Globus pallidus (tissue), 1 donor: ENCODE measurements at regions not wholly inside any gene's neighbourhood (a gene's known extent, or its start where the extent isn't known, plus 50 kb on each side); places are given as distances from the start of the nearest gene placed in this dataset.

ENCODE experiments used
- DNase-seq: peaks from one replicate; pipeline ENCODE4 v3.0.0-alpha.2; 2015; ENCODE audit warnings: low spot score

- no peak for DNase-seq
Observed at GRCh38 chr1:106111044-106111443, 945.4 kb upstream of the PRMT6 start.

GRCh38 chr1:106113851-106114250 lies 942.6 kb upstream of the PRMT6 start:
- no peak for DNase-seq

DNA sequence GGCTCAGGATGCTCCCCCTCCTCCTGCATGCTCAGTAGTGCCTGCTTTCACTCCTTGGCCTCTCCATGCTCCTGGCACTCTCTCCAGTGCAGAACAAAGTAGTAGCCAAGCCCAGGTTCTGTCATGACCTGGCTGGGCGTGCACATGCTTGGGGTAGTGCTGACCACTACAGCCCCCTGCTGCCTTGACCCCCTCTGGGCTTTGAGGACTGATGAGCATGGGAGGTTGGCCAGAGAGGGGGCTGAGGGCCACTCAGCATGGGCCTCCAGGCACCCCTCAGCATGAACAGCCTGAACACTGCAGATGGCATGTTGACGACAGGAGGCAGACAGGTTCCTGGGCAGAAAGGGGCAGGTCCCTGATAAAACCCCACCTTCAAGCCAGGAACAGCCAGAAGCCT lies 935.7 kb upstream of the PRMT6 start:
- no peak for DNase-seq

GRCh38 chr1:106121728-106122127 lies 934.7 kb upstream of the PRMT6 start:
- DNase-seq, result no peak

DNA sequence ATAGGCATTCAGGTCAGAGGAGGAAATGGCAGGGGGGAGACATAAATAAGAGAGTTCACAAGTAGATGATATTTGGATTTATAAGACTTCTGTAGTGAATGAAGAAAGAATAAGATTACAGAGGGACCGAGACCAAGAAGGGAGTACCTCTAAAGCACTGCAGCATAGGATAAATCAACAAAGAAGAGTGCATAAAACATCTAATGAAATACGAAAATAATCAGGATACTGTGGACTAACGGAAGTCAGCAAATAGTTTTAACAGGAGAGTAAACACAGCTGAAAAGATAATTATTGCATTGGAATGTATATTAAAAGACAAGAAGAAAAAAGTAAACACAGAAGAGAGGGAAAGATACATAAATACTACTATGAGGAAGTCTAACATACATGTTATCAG lies 921.9 kb upstream of the PRMT6 start:
- no peak for DNase-seq

DNA sequence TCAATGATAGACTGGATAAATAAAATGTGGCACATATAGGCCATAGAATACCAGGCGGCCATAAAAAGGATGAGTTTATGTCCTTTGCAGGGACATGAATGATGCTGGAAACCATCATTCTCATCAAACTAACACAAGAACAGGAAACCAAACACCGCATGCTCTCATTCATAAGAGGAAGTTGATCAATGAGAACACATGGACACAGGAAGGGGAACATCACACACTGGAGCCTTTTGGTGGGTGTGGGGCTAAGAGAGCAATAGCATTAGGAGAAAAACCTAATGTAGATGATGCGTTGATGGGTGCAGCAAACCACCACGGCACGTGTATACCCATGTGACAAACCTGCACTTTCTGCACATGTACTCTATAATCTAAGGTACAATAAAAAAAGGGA lies 883.4 kb upstream of the PRMT6 start:
- DNase-seq, result no peak

DNA sequence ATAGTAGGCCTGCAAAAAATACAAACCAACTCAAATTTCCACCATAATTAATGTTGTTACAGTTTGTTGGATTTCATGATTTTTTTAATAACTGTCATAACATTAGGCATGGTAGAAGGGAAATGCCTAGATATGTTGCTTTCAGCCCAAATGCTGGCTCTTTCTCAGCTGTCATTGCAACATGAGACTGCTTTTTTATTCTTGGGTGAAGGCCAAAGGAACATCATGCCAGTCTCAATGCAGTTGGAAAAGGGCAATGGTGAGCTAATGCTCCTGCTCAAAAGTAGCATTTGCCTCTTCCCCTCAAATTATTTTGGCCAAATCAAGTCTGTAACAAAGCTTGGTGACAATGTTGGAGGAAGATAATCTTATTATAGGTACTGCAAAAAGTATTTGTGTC lies 877.7 kb upstream of the PRMT6 start:
- DNase-seq, result no peak

GRCh38 chr1:106181866-106182265 lies 874.6 kb upstream of the PRMT6 start:
- no peak for DNase-seq

DNA sequence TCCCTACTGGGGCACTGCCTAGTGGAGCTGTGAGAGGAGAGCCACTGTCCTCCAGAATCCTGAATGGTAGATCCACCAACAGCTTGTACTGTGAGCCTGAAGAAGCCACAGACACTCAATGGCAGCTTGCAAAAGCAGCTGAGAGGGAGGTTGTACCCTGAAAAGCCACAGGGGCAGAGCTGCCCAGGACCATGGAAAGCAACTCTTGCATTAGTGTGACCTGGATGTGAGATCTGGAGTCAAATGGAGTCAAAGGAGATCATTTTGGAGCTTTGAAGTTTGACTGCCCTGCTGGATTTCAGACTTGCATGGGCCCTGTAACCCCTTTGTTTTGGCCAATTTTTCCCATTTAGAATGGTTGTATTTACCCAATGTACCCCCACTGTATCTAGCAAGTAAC lies 871.4 kb upstream of the PRMT6 start:
- no peak for DNase-seq

GRCh38 chr1:106189780-106190179 lies 866.7 kb upstream of the PRMT6 start:
- no peak for DNase-seq

DNA sequence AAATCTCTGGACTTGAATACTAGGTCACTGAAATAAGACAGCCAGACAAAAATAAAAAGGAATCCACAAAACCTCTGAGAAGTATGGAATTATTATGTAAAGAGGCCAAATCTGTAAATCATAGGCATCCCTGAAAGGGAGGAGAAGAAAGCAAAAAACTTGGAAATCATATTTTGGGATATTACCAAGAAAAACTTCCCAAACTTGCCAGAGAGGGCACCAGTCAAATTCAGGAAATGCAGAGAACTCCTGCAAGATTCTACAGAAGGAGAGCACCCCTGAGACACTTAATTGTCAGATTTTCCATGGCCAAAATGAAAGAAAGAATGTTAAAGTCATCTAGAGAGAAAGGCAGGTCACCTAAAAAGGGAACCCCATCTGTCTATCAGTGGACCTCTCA lies 862.3 kb upstream of the PRMT6 start:
- no peak for DNase-seq

DNA sequence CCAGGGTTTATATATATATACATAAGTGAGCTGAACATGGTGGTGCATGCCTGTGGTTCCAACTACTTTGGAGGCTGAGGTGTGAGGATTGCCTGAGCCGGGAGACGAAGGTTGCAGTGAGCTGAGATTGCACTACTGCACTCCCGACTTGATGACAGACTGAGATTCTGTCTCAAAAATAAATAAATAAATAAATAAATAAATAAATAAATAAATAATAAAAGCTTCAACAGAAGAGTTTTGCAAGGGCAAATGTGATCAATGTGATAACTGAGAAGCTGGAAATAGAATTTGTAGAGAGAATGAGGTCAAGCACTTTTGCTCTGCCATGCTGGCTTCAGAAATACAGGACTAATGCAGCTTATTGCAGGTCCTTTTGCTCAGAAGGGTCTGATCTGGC lies 855.8 kb upstream of the PRMT6 start:
- DNase-seq, result no peak

- no peak for DNase-seq
Observed at GRCh38 chr1:106207185-106207584, 849.3 kb upstream of the PRMT6 start.

- no peak for DNase-seq
Observed at GRCh38 chr1:106217765-106218164, 838.7 kb upstream of the PRMT6 start.

DNA sequence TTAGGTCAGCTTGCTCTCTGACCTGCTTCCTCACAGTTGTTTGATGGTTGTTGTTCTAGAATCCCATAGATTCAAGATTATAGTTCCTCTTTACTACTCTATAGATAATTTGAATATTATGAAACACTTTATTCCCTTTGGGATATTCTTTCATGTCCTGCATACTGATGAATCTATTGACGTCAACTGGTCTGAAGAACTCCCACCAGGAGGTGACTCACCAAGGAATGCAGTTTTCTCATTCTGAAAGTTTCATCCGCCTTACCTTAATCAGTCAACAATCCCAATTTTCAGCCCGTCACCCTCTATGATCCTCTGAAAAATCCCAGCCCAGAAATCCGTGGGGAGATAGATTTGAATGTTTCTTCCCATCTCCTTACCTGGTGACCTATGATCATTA lies 834.1 kb upstream of the PRMT6 start:
- DNase-seq, result no peak

DNA sequence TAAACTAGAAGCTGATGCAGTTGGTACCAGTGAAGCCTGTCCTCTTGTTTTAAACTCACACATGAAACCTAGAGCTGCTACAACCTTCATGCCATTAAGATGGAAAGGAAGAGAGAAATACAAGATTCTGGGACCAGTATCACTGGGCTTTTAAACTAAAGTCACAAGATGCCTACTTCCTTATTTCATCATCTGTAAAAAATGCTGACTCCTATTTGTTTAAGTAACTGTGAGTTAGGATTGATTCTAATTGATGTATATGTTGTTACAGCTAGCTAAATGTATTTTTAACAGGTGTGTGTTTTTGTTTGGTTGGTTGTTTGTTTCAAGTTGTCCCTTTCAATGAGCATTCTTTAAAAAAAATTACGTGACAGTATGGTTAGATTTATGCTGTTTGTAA lies 833.3 kb upstream of the PRMT6 start:
- no peak for DNase-seq

GRCh38 chr1:106224426-106224825 lies 832.0 kb upstream of the PRMT6 start:
- DNase-seq, result no peak

GRCh38 chr1:106225403-106225802 lies 831.1 kb upstream of the PRMT6 start:
- DNase-seq, result no peak

GRCh38 chr1:106226550-106226949 lies 829.9 kb upstream of the PRMT6 start:
- no peak for DNase-seq

- DNase-seq, result no peak
Observed at GRCh38 chr1:106232128-106232527, 824.3 kb upstream of the PRMT6 start.

- no peak for DNase-seq
Observed at GRCh38 chr1:106233511-106233910, 823.0 kb upstream of the PRMT6 start.

GRCh38 chr1:106249365-106249764 lies 807.1 kb upstream of the PRMT6 start:
- DNase-seq, result no peak

DNA sequence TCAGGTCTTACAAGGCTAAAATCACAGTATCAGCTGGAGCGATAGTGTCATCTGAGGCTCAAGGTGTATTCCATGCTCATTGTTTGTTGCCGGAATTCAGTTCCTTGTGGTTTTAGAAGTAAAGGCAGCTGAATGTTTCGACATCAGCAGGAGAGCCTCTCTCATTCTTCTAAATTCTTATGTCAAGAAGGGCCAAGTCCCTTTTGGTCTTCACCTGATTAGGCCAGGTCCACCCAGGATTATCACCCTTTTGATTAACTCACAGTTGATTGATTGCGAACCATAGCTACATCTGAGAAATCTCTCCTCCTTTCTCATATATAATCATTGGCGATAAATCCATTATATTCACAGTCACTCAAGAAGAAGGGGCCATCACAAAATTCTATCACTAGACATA lies 806.7 kb upstream of the PRMT6 start:
- no peak for DNase-seq

- no peak for DNase-seq
Observed at GRCh38 chr1:106254748-106255147, 801.7 kb upstream of the PRMT6 start.

- no peak for DNase-seq
Observed at GRCh38 chr1:106266786-106267185, 789.7 kb upstream of the PRMT6 start.
